Ishikawa (cell line): ENCODE measurements at regions not wholly inside any gene's neighbourhood (a gene's known extent, or its start where the extent isn't known, plus 50 kb on each side); places are given as distances from the start of the nearest gene placed in this dataset.

Experiments used
- CREB1 ChIP-seq: IDR thresholded peaks from 2 replicates; pipeline ENCODE4 v1.6.1; 2012; ENCODE audit warnings: low read depth
- EGR1 ChIP-seq: IDR thresholded peaks from 2 replicates; pipeline ENCODE4 v1.6.1; 2012
- EP300 ChIP-seq: IDR thresholded peaks from 2 replicates; pipeline ENCODE4 v1.6.1; 2012; ENCODE audit warnings: borderline replicate concordance
- FOXM1 ChIP-seq: IDR thresholded peaks from 2 replicates; pipeline ENCODE4 v1.6.1; 2012; ENCODE audit warnings: low read depth, borderline replicate concordance
- MAX ChIP-seq: IDR thresholded peaks from 2 replicates; pipeline ENCODE4 v1.6.1; 2012
- RAD21 ChIP-seq: IDR thresholded peaks from 2 replicates; pipeline ENCODE4 v1.6.1; 2012; ENCODE audit warnings: low read depth
- TAF1 ChIP-seq: IDR thresholded peaks from 2 replicates; pipeline ENCODE4 v1.6.1; 2012; ENCODE audit warnings: low read depth, mild to moderate bottlenecking
- USF1 ChIP-seq: IDR thresholded peaks from 2 replicates; pipeline ENCODE4 v1.6.1; 2012
- TF ChIP-seq, protein P1 (sequence below): IDR thresholded peaks from 2 replicates; pipeline ENCODE4 v1.6.1; 2012; ENCODE audit warnings: low read depth, mild to moderate bottlenecking

DNA sequence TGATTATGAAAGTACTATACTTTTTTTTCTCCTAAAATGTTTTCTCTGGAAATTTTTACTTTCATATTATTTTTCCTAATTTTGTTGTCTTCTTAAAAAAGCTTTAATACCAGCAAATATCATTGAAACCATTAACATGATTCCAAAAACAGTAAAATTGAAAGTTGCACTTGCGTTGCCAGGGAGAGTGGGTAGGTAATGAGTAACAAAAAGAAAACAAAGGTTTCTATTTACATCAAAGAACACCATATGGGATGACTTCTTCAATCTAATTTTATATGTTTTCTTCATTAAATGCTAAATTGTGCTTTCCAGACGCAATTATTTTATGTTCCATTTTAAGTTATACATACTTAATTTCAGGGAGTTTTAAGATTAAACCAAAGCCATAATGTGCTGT is 108.3 kb upstream of the VCX2 start:
- TF ChIP-seq MAX, result no peak
- no peak for TF ChIP-seq RAD21
- TF ChIP-seq, protein P1, sequence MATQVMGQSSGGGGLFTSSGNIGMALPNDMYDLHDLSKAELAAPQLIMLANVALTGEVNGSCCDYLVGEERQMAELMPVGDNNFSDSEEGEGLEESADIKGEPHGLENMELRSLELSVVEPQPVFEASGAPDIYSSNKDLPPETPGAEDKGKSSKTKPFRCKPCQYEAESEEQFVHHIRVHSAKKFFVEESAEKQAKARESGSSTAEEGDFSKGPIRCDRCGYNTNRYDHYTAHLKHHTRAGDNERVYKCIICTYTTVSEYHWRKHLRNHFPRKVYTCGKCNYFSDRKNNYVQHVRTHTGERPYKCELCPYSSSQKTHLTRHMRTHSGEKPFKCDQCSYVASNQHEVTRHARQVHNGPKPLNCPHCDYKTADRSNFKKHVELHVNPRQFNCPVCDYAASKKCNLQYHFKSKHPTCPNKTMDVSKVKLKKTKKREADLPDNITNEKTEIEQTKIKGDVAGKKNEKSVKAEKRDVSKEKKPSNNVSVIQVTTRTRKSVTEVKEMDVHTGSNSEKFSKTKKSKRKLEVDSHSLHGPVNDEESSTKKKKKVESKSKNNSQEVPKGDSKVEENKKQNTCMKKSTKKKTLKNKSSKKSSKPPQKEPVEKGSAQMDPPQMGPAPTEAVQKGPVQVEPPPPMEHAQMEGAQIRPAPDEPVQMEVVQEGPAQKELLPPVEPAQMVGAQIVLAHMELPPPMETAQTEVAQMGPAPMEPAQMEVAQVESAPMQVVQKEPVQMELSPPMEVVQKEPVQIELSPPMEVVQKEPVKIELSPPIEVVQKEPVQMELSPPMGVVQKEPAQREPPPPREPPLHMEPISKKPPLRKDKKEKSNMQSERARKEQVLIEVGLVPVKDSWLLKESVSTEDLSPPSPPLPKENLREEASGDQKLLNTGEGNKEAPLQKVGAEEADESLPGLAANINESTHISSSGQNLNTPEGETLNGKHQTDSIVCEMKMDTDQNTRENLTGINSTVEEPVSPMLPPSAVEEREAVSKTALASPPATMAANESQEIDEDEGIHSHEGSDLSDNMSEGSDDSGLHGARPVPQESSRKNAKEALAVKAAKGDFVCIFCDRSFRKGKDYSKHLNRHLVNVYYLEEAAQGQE, result no peak
- TF ChIP-seq USF1, result no peak
- no peak for TF ChIP-seq EGR1
- TF ChIP-seq CREB1, result no peak
- TF ChIP-seq EP300, result no peak
- TF ChIP-seq TAF1, result no peak
- TF ChIP-seq FOXM1, result no peak
